ENCODE measurements at regions not wholly inside any gene's neighbourhood (a gene's known extent, or its start where the extent isn't known, plus 50 kb on each side); places are given as distances from the start of the nearest gene placed in this dataset.

DNA sequence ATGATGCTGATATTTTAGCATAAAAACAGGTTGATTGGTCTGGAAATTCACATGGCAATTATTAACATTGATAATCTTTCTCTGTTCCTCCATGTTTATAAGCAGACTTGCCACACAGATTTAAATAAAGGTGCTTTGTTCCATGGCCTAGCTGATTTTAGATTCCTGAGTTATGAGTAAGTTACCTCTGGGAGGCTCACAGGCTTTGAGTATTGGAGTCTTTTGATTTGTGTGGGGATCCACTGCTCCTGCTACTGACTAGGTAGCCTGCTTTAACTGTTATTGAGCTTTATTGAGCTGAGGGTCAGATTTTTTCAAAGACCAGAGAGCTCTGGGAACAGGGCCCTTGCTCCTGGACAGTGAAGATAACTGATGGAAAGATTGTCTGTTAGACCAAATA is 166.1 kb downstream of the ANKRD30B start:
- TF ChIP-seq RAD21 (IDR thresholded peaks at IDR 0.05; ENCODE audit: low read length) (no peak), MXI1 (IDR thresholded peaks at IDR 0.05; ENCODE audit: borderline replicate concordance, low read depth, low read length) (no peak), CEBPB (IDR thresholded peaks at IDR 0.05; ENCODE audit: low read depth, low read length) (no peak), RFX5 (IDR thresholded peaks at IDR 0.05; ENCODE audit: low read depth, low read length) (no peak), POLR2A (IDR thresholded peaks at IDR 0.05; ENCODE audit: low read depth, low read length) (no peak)
- TF ChIP-seq, protein P1, sequence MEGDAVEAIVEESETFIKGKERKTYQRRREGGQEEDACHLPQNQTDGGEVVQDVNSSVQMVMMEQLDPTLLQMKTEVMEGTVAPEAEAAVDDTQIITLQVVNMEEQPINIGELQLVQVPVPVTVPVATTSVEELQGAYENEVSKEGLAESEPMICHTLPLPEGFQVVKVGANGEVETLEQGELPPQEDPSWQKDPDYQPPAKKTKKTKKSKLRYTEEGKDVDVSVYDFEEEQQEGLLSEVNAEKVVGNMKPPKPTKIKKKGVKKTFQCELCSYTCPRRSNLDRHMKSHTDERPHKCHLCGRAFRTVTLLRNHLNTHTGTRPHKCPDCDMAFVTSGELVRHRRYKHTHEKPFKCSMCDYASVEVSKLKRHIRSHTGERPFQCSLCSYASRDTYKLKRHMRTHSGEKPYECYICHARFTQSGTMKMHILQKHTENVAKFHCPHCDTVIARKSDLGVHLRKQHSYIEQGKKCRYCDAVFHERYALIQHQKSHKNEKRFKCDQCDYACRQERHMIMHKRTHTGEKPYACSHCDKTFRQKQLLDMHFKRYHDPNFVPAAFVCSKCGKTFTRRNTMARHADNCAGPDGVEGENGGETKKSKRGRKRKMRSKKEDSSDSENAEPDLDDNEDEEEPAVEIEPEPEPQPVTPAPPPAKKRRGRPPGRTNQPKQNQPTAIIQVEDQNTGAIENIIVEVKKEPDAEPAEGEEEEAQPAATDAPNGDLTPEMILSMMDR (conservative IDR thresholded peaks at IDR 0.05; ENCODE audit: low read depth, low read length) = no peak
